OCI-LY3 (cell line): ENCODE measurements at regions not wholly inside any gene's neighbourhood (a gene's known extent, or its start where the extent isn't known, plus 50 kb on each side); places are given as distances from the start of the nearest gene placed in this dataset.

Experiments used
- EZH2phosphoT487 ChIP-seq: fragments of 200-600 bp; shearing (Covaris generic); IDR thresholded peaks from 2 replicates; pipeline ENCODE4 v1.6.1; 2018; ENCODE audit warnings: antibody characterized with exemption, mixed run types, low read depth
- TF ChIP-seq, protein P1 (sequence below): fragments of 200-600, 300-600 bp; sonication (generic); IDR thresholded peaks from 2 replicates; pipeline ENCODE4 v1.5.1; 2014; ENCODE audit warnings: antibody characterized with exemption, low read length, low read depth

DNA sequence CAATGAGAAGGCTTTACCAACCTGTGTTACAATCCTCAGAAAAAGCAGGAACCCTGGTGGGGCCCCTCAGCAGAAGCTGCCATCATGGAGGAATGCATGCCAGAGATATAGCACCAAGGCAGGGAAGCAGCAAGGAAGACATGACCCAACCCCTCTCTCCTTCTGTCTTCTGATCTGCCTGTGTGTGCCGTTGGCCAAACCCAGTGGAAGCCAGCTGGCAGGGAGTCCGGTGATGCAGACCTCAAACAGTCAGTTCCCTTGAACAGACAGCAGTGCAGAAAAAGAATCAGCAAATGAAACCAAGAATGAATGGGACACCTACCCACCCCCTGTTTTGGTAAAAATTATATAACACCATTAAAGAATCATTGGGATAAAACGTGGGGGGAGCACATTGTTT is 234.2 kb downstream of the ZNF608 start:
- TF ChIP-seq, protein P1, sequence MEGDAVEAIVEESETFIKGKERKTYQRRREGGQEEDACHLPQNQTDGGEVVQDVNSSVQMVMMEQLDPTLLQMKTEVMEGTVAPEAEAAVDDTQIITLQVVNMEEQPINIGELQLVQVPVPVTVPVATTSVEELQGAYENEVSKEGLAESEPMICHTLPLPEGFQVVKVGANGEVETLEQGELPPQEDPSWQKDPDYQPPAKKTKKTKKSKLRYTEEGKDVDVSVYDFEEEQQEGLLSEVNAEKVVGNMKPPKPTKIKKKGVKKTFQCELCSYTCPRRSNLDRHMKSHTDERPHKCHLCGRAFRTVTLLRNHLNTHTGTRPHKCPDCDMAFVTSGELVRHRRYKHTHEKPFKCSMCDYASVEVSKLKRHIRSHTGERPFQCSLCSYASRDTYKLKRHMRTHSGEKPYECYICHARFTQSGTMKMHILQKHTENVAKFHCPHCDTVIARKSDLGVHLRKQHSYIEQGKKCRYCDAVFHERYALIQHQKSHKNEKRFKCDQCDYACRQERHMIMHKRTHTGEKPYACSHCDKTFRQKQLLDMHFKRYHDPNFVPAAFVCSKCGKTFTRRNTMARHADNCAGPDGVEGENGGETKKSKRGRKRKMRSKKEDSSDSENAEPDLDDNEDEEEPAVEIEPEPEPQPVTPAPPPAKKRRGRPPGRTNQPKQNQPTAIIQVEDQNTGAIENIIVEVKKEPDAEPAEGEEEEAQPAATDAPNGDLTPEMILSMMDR = no peak
- TF ChIP-seq EZH2phosphoT487 = no peak
